ENCODE measurements at regions not wholly inside any gene's neighbourhood (a gene's known extent, or its start where the extent isn't known, plus 50 kb on each side); places are given as distances from the start of the nearest gene placed in this dataset.

- DNase-seq, result no peak
- Histone ChIP-seq H3K36me3 (ENCODE audit: control insufficient read depth in 2 of 3, insufficient read depth in 3 of 3, low read length in 3 of 3) (no peaks in the 10 kb centered on the region), H3K9ac (ENCODE audit: low read length in 3 of 3) (no peak overlapping the region), H3K27ac (ENCODE audit: low read depth in 2 of 2, low read length in 2 of 2) (peak overlapping the region in 1 of 2 donors; percentile 18), H3K9me3 (ENCODE audit: control insufficient read depth in 2 of 3, insufficient read depth in 1 of 3, low read length in 3 of 3) (no peaks in the 10 kb centered on the region), H3K27me3 (ENCODE audit: control insufficient read depth, insufficient read depth, low read length) (no peaks in the 10 kb centered on the region), H3K4me1 (ENCODE audit: control insufficient read depth in 2 of 3, insufficient read depth in 2 of 3, low read depth in 1 of 3, low read length in 3 of 3) (no peaks in the 10 kb centered on the region), H3K4me3 (ENCODE audit: low read length in 3 of 3) (no peak overlapping the region)
- no peak for TF ChIP-seq CTCF (IDR thresholded peaks at IDR 0.05; ENCODE audit: borderline replicate concordance, extremely low read depth, insufficient read depth)
- intact Hi-C loops (cut with DNase I), result no loop called here
- FAIRE-seq, result no peak
Observed at GRCh38 chr7:116328161-116328560, 117.8 kb downstream of the TES start.

GRCh38 chr7:116329686-116330503 is 119.6 kb downstream of the TES start:
- Histone ChIP-seq H3K4me3 (ENCODE audit: low read length in 3 of 3) (no peak overlapping the region), H3K9me3 (ENCODE audit: control insufficient read depth in 2 of 3, insufficient read depth in 1 of 3, low read length in 3 of 3) (no peaks in the 10 kb centered on the region), H3K27me3 (ENCODE audit: control insufficient read depth, insufficient read depth, low read length) (no peaks in the 10 kb centered on the region), H3K4me1 (ENCODE audit: control insufficient read depth in 2 of 3, insufficient read depth in 2 of 3, low read depth in 1 of 3, low read length in 3 of 3) (no peaks in the 10 kb centered on the region), H3K36me3 (ENCODE audit: control insufficient read depth in 2 of 3, insufficient read depth in 3 of 3, low read length in 3 of 3) (no peaks in the 10 kb centered on the region), H3K9ac (ENCODE audit: low read length in 3 of 3) (no peak overlapping the region), H3K27ac (ENCODE audit: low read depth in 2 of 2, low read length in 2 of 2) (no peak overlapping the region)
- DNase-seq (no peak), FAIRE-seq (no peak)
- TF ChIP-seq CTCF (IDR thresholded peaks at IDR 0.05; ENCODE audit: borderline replicate concordance, extremely low read depth, insufficient read depth), result no peak
- intact Hi-C loops (cut with DNase I), result no loop called here

GRCh38 chr7:116331020-116331419 is 120.7 kb downstream of the TES start:
- intact Hi-C loops (cut with DNase I), result no loop called here
- H3K36me3 ChIP-seq (ENCODE audit: control insufficient read depth in 2 of 3, insufficient read depth in 3 of 3, low read length in 3 of 3), result no peaks in the 10 kb centered on the region
- no peak overlapping the region for H3K9ac ChIP-seq (ENCODE audit: low read length in 3 of 3)
- FAIRE-seq (no peak), DNase-seq (peak in 1 of 5 donors; percentile 29)
- no peak overlapping the region for H3K4me3 ChIP-seq (ENCODE audit: low read length in 3 of 3)
- no peaks in the 10 kb centered on the region for H3K9me3 ChIP-seq (ENCODE audit: control insufficient read depth in 2 of 3, insufficient read depth in 1 of 3, low read length in 3 of 3)
- H3K27ac ChIP-seq (ENCODE audit: low read depth in 2 of 2, low read length in 2 of 2), result no peak overlapping the region
- H3K4me1 ChIP-seq (ENCODE audit: control insufficient read depth in 2 of 3, insufficient read depth in 2 of 3, low read depth in 1 of 3, low read length in 3 of 3), result no peaks in the 10 kb centered on the region
- TF ChIP-seq CTCF (IDR thresholded peaks at IDR 0.05; ENCODE audit: borderline replicate concordance, extremely low read depth, insufficient read depth), result no peak
- H3K27me3 ChIP-seq (ENCODE audit: control insufficient read depth, insufficient read depth, low read length), result no peaks in the 10 kb centered on the region
